ENCODE measurements at regions not wholly inside any gene's neighbourhood (a gene's known extent, or its start where the extent isn't known, plus 50 kb on each side); places are given as distances from the start of the nearest gene placed in this dataset.

- H3K27ac Mint-ChIP-seq, result no peak overlapping the region
- CTCF ChIA-PET, result no interaction called here
- POLR2A ChIA-PET, result no interaction called here
These were observed 476.8 kb downstream of the CCSER2 start for GRCh38 chr10:84805149-84805548.

GRCh38 chr10:84811113-84811512, 482.7 kb downstream of the CCSER2 start:
- Histone ChIP-seq H3K4me1 (ENCODE audit: control insufficient read depth in 1 of 2, extremely low read depth in 1 of 2, insufficient read depth in 2 of 2, low read length in 2 of 2) (no peaks in the 10 kb centered on the region), H3K9me3 (no peaks in the 10 kb centered on the region), H3K36me3 (ENCODE audit: control insufficient read depth in 2 of 2, extremely low read depth in 1 of 2, insufficient read depth in 1 of 2, low read length in 1 of 2) (no peaks in the 10 kb centered on the region), H3K4me3 (ENCODE audit: control insufficient read depth in 1 of 2, extremely low read depth in 1 of 2, low read length in 1 of 2) (no peak overlapping the region), H3K27ac (ENCODE audit: low read length) (no peak overlapping the region), H3K27me3 (replicated peaks in 1 of 2; ENCODE audit: control insufficient read depth in 2 of 2, extremely low read depth in 1 of 2, insufficient read depth in 2 of 2, low read length in 1 of 2) (no peaks in the 10 kb centered on the region)
- ATAC-seq (replicated peaks in 1 of 4) (no peak), DNase-seq (no peak)
- no peak overlapping the region for H3K27ac Mint-ChIP-seq
- no peak overlapping the region for H3K4me3 Mint-ChIP-seq
- POLR2A ChIA-PET, result no interaction called here
- H3K27me3 Mint-ChIP-seq, result no peaks in the 10 kb centered on the region
- WGBS (ENCODE audit: insufficient coverage), result 0% methylated on average over 1 of the region's 5 CpGs
- peaks cover 0 to 6% (median 2%) of the 10 kb centered on the region in 3 donors for H3K9me3 Mint-ChIP-seq
- no peaks in the 10 kb centered on the region for H3K4me1 Mint-ChIP-seq
- H3K36me3 Mint-ChIP-seq, result no peaks in the 10 kb centered on the region
- CTCF ChIA-PET, result interaction anchor here in 1 of 2 donors (0.6 kb wide), 1 partner anchor 15 kb away, joined by 3 read pairs; no protein-coding TSS in a partner anchor

More at GRCh38 chr10:84805149-84805548, 476.8 kb downstream of the CCSER2 start:
- H3K4me1 ChIP-seq (ENCODE audit: control insufficient read depth in 1 of 2, extremely low read depth in 1 of 2, insufficient read depth in 2 of 2, low read length in 2 of 2), result no peaks in the 10 kb centered on the region
- Mint-ChIP-seq H3K4me1 (no peaks in the 10 kb centered on the region), H3K27me3 (peaks cover 0 to 9% of the 10 kb centered on the region in 2 donors), H3K36me3 (no peaks in the 10 kb centered on the region), H3K4me3 (no peak overlapping the region), H3K9me3 (peaks cover 0 to 7% (median 2%) of the 10 kb centered on the region in 3 donors)
- H3K36me3 ChIP-seq (ENCODE audit: control insufficient read depth in 2 of 2, extremely low read depth in 1 of 2, insufficient read depth in 1 of 2, low read length in 1 of 2), result no peaks in the 10 kb centered on the region
- 64% methylated on average over 2 of the region's 2 CpGs for WGBS (ENCODE audit: insufficient coverage)
- no peak overlapping the region for H3K4me3 ChIP-seq (ENCODE audit: control insufficient read depth in 1 of 2, extremely low read depth in 1 of 2, low read length in 1 of 2)
- H3K27ac ChIP-seq (ENCODE audit: low read length), result no peak overlapping the region
- no peaks in the 10 kb centered on the region for H3K9me3 ChIP-seq
- ATAC-seq (replicated peaks in 1 of 4) (no peak), DNase-seq (no peak)
- H3K27me3 ChIP-seq (replicated peaks in 1 of 2; ENCODE audit: control insufficient read depth in 2 of 2, extremely low read depth in 1 of 2, insufficient read depth in 2 of 2, low read length in 1 of 2), result no peaks in the 10 kb centered on the region

DNA sequence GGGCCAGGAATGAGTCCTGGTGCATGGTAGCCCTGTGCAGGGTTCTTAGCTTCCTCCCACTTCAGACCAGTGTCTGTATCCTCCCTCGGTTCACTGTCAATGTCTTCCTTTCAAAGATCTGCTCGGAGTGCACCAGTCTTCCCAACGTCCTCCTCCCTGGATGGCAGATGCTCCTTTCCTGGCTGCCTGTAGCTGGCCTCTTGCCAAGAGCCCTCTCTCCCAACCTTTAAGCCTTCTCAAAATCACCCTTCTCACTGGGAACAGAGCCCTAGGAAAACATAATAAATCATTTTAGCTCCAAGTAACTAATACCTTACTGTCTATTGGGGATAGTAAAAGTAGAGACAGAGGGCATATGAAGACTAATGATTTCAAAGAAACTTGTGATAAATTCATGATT, 490.6 kb downstream of the CCSER2 start:
- no peak for DNase-seq
- Mint-ChIP-seq H3K36me3 (no peaks in the 10 kb centered on the region), H3K4me1 (no peaks in the 10 kb centered on the region), H3K4me3 (no peak overlapping the region), H3K9me3 (no peaks in the 10 kb centered on the region), H3K27me3 (peaks cover 5 to 11% of the 10 kb centered on the region in 2 donors), H3K27ac (no peak overlapping the region)
- ChIA-PET CTCF (no interaction called here), POLR2A (no interaction called here)
- no peaks in the 10 kb centered on the region for H3K36me3 ChIP-seq (ENCODE audit: control insufficient read depth in 2 of 2, extremely low read depth in 1 of 2, insufficient read depth in 1 of 2, low read length in 1 of 2)
- H3K9me3 ChIP-seq, result no peaks in the 10 kb centered on the region
- H3K27ac ChIP-seq (ENCODE audit: low read length), result no peak overlapping the region
- 66% methylated on average over 3 of the region's 3 CpGs for WGBS (ENCODE audit: insufficient coverage)
- no peak overlapping the region for H3K4me3 ChIP-seq (ENCODE audit: control insufficient read depth in 1 of 2, extremely low read depth in 1 of 2, low read length in 1 of 2)
- H3K4me1 ChIP-seq (ENCODE audit: control insufficient read depth in 1 of 2, extremely low read depth in 1 of 2, insufficient read depth in 2 of 2, low read length in 2 of 2), result no peaks in the 10 kb centered on the region
- H3K27me3 ChIP-seq (replicated peaks in 1 of 2; ENCODE audit: control insufficient read depth in 2 of 2, extremely low read depth in 1 of 2, insufficient read depth in 2 of 2, low read length in 1 of 2), result peaks cover 0 to 12% of the 10 kb centered on the region in 2 experiments
- ATAC-seq (replicated peaks in 1 of 4), result no peak

DNA sequence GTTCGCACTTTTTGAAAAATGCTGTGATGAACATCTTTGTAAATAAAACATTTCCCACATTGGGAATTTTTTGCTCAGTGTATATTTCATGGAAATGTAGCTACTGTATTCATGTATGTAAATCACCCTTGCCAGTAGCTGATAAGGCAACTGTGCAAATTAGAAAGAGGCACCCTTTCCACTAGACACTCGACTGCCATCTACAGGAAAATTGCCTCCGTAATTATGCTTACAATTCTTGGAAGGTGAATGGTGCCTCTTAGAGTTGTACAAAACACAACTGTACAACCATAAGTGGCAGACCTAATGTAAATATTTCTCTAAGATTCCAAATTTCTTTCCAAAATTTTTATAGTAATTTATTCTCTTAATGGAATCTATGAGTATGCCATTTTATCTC, 491.7 kb downstream of the CCSER2 start:
- Histone ChIP-seq H3K4me3 (ENCODE audit: control insufficient read depth in 1 of 2, extremely low read depth in 1 of 2, low read length in 1 of 2) (no peak overlapping the region), H3K9me3 (no peaks in the 10 kb centered on the region), H3K36me3 (ENCODE audit: control insufficient read depth in 2 of 2, extremely low read depth in 1 of 2, insufficient read depth in 1 of 2, low read length in 1 of 2) (no peaks in the 10 kb centered on the region), H3K27ac (ENCODE audit: low read length) (no peak overlapping the region), H3K27me3 (replicated peaks in 1 of 2; ENCODE audit: control insufficient read depth in 2 of 2, extremely low read depth in 1 of 2, insufficient read depth in 2 of 2, low read length in 1 of 2) (peaks cover 0 to 12% of the 10 kb centered on the region in 2 experiments), H3K4me1 (ENCODE audit: control insufficient read depth in 1 of 2, extremely low read depth in 1 of 2, insufficient read depth in 2 of 2, low read length in 2 of 2) (no peaks in the 10 kb centered on the region)
- ATAC-seq (replicated peaks in 1 of 4) (no peak), DNase-seq (no peak)
- H3K36me3 Mint-ChIP-seq, result no peaks in the 10 kb centered on the region
- no peak overlapping the region for H3K27ac Mint-ChIP-seq
- ChIA-PET POLR2A (no interaction called here), CTCF (interaction anchor here in 1 of 2 donors (0.5 kb wide), 1 partner anchor 1177 kb away, joined by 4 read pairs; no protein-coding TSS in a partner anchor)
- WGBS (ENCODE audit: insufficient coverage), result no CpG with 5 or more reads among the region's 3 CpGs
- no peak overlapping the region for H3K4me3 Mint-ChIP-seq
- no peaks in the 10 kb centered on the region for H3K4me1 Mint-ChIP-seq
- no peaks in the 10 kb centered on the region for H3K9me3 Mint-ChIP-seq
- H3K27me3 Mint-ChIP-seq, result peaks cover 5 to 11% of the 10 kb centered on the region in 2 donors

DNA sequence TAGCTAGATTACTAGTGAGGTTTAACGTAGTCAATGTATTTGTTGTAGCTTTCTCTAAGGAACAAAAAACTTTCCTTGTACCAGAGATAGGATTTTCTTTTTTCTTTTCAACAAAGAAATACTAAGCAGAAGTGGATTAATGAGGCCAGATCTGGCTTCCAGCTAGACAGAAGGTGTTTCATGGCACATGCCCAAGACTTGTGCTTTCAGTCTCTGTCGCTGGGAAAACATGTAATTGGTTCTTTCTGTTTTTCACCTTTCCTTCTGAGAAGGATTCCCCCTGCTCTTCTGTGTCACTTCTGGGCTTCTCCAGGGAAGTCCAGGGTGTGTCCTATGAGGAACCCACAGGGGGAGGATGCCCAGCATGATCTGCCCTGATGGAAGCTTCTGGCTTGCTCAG, 492.2 kb downstream of the CCSER2 start:
- WGBS (ENCODE audit: insufficient coverage), result 70% methylated on average over 1 of the region's 2 CpGs
- Mint-ChIP-seq H3K27ac (no peak overlapping the region), H3K9me3 (no peaks in the 10 kb centered on the region), H3K4me1 (no peaks in the 10 kb centered on the region), H3K27me3 (peaks cover 5 to 11% of the 10 kb centered on the region in 2 donors), H3K36me3 (no peaks in the 10 kb centered on the region), H3K4me3 (no peak overlapping the region)
- ChIA-PET CTCF (interaction anchor here in 1 of 2 donors (0.5 kb wide), 1 partner anchor 1176 kb away, joined by 4 read pairs; no protein-coding TSS in a partner anchor), POLR2A (no interaction called here)
- Histone ChIP-seq H3K27ac (ENCODE audit: low read length) (no peak overlapping the region), H3K4me1 (ENCODE audit: control insufficient read depth in 1 of 2, extremely low read depth in 1 of 2, insufficient read depth in 2 of 2, low read length in 2 of 2) (no peaks in the 10 kb centered on the region), H3K27me3 (replicated peaks in 1 of 2; ENCODE audit: control insufficient read depth in 2 of 2, extremely low read depth in 1 of 2, insufficient read depth in 2 of 2, low read length in 1 of 2) (peaks cover 0 to 12% of the 10 kb centered on the region in 2 experiments), H3K9me3 (no peaks in the 10 kb centered on the region), H3K4me3 (ENCODE audit: control insufficient read depth in 1 of 2, extremely low read depth in 1 of 2, low read length in 1 of 2) (no peak overlapping the region), H3K36me3 (ENCODE audit: control insufficient read depth in 2 of 2, extremely low read depth in 1 of 2, insufficient read depth in 1 of 2, low read length in 1 of 2) (no peaks in the 10 kb centered on the region)
- ATAC-seq (replicated peaks in 1 of 4) (no peak), DNase-seq (no peak)

DNA sequence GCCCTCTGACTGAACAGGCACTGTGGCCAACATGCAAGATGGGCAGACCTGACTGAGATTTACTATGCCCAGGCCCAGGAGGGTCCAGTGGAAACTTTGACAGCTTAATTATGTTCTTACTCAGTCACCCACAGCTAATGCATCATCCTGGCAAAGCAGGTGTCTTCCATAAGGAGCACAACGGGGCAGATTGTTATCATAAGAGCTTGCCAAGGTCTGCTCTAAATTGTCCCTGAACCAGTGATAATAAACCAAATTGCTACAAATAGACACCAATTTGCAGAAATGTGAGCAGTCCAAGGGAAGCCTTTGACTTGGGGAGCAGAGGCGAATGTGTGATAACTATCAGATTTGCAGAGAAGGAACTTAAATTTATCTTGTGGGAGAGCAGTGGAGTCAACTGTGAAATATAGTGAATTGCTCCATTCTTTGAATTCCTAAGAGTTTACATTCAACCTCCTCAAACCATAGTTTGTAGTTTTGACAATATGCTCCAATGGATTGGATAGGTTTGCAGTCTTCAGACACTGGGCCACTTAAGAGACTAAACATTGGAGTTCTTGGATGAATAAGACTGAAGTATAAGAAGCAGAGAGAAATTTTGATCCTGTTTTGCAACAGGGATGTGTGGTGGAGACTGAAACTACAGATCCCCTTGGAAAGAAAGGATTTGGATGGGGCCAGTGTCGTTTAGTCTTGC, 494.7 kb downstream of the CCSER2 start:
- Histone ChIP-seq H3K9me3 (no peaks in the 10 kb centered on the region), H3K4me3 (ENCODE audit: control insufficient read depth in 1 of 2, extremely low read depth in 1 of 2, low read length in 1 of 2) (no peak overlapping the region), H3K4me1 (ENCODE audit: control insufficient read depth in 1 of 2, extremely low read depth in 1 of 2, insufficient read depth in 2 of 2, low read length in 2 of 2) (no peaks in the 10 kb centered on the region), H3K27ac (ENCODE audit: low read length) (no peak overlapping the region), H3K27me3 (replicated peaks in 1 of 2; ENCODE audit: control insufficient read depth in 2 of 2, extremely low read depth in 1 of 2, insufficient read depth in 2 of 2, low read length in 1 of 2) (peaks cover 2 to 9% of the 10 kb centered on the region in 2 experiments), H3K36me3 (ENCODE audit: control insufficient read depth in 2 of 2, extremely low read depth in 1 of 2, insufficient read depth in 1 of 2, low read length in 1 of 2) (no peaks in the 10 kb centered on the region)
- ChIA-PET POLR2A (no interaction called here), CTCF (no interaction called here)
- Mint-ChIP-seq H3K9me3 (no peaks in the 10 kb centered on the region), H3K27me3 (peaks cover 5 to 7% of the 10 kb centered on the region in 2 donors), H3K4me1 (no peaks in the 10 kb centered on the region), H3K27ac (no peak overlapping the region), H3K36me3 (no peaks in the 10 kb centered on the region), H3K4me3 (no peak overlapping the region)
- ATAC-seq (replicated peaks in 1 of 4) (no peak), DNase-seq (no peak)
- 50% methylated on average over 1 of the region's 3 CpGs for whole genome bisulfite sequencing (ENCODE audit: insufficient coverage)
